ENCODE measurements at regions not wholly inside any gene's neighbourhood (a gene's known extent, or its start where the extent isn't known, plus 50 kb on each side); places are given as distances from the start of the nearest gene placed in this dataset.

GRCh38 chr12:132407451-132407961 lies 78.1 kb upstream of the GALNT9 start:
- DNase-seq (ENCODE audit: low read depth) = no peak

GRCh38 chr12:132406493-132407450 lies 77.4 kb upstream of the GALNT9 start:
- no peak for DNase-seq (ENCODE audit: low read depth)

- DNase-seq (ENCODE audit: low read depth) = no peak
These were observed 76.4 kb upstream of the GALNT9 start for GRCh38 chr12:132405742-132406251.

- no peak for DNase-seq (ENCODE audit: low read depth)
These were observed 75.8 kb upstream of the GALNT9 start for GRCh38 chr12:132404951-132405741.

GRCh38 chr12:132404435-132404855 lies 75.1 kb upstream of the GALNT9 start:
- no peak for DNase-seq (ENCODE audit: low read depth)

- no peak for DNase-seq (ENCODE audit: low read depth)
These were observed 74.4 kb upstream of the GALNT9 start for GRCh38 chr12:132403636-132404434.

- no peak for DNase-seq (ENCODE audit: low read depth)
These were observed 73.5 kb upstream of the GALNT9 start for GRCh38 chr12:132402831-132403416.

- no peak for DNase-seq (ENCODE audit: low read depth)
These were observed 72.6 kb upstream of the GALNT9 start for GRCh38 chr12:132401982-132402381.

GRCh38 chr12:132400011-132400641 lies 70.7 kb upstream of the GALNT9 start:
- DNase-seq (ENCODE audit: low read depth) = no peak

GRCh38 chr12:132399092-132400010 lies 70.0 kb upstream of the GALNT9 start:
- DNase-seq (ENCODE audit: low read depth) = no peak

GRCh38 chr12:132398386-132398991 lies 69.1 kb upstream of the GALNT9 start:
- DNase-seq (ENCODE audit: low read depth) = no peak

GRCh38 chr12:132397934-132398385 lies 68.6 kb upstream of the GALNT9 start:
- DNase-seq (ENCODE audit: low read depth) = no peak

GRCh38 chr12:132397152-132397933 lies 68.0 kb upstream of the GALNT9 start:
- DNase-seq (ENCODE audit: low read depth) = no peak

- no peak for DNase-seq (ENCODE audit: low read depth)
These were observed 67.3 kb upstream of the GALNT9 start for GRCh38 chr12:132396657-132397056.

GRCh38 chr12:132395908-132396305 lies 66.5 kb upstream of the GALNT9 start:
- DNase-seq (ENCODE audit: low read depth) = no peak

- DNase-seq (ENCODE audit: low read depth) = no peak
These were observed 66.0 kb upstream of the GALNT9 start for GRCh38 chr12:132395192-132395907.
